OCI-LY1 (cell line): ENCODE measurements at regions not wholly inside any gene's neighbourhood (a gene's known extent, or its start where the extent isn't known, plus 50 kb on each side); places are given as distances from the start of the nearest gene placed in this dataset.

ENCODE experiments used
- H2AFZ ChIP-seq: fragments of 200-600 bp; sonication (generic), shearing (Covaris generic); 2 replicates; pipeline ENCODE4 v1.6.0; 2014; ENCODE audit warnings: antibody characterized with exemption, mild to moderate bottlenecking, low read length
- H3F3A ChIP-seq: fragments of 200-600 bp; sonication (generic), shearing (Covaris generic); 2 replicates; pipeline ENCODE4 v1.6.0; 2014; ENCODE audit warnings: mild to moderate bottlenecking, antibody characterized with exemption, low read length, moderate library complexity; ENCODE audit not compliant: insufficient read depth
- H3K27ac ChIP-seq: fragments of 200-600 bp; sonication (generic); 2 replicates; pipeline ENCODE4 v1.5.1; 2014; ENCODE audit warnings: low read length, mixed run types, mild to moderate bottlenecking, low read depth; ENCODE audit not compliant: poor library complexity, severe bottlenecking
- H3K27me3 ChIP-seq: fragments of 200-600 bp; sonication (generic); 2 replicates; pipeline ENCODE4 v1.6.0; 2014; ENCODE audit warnings: antibody characterized with exemption, mild to moderate bottlenecking, low read length, moderate library complexity; ENCODE audit not compliant: insufficient read depth
- H3K36me3 ChIP-seq: fragments of 200-600 bp; sonication (generic); 2 replicates; pipeline ENCODE4 v1.6.1; 2014; ENCODE audit warnings: mild to moderate bottlenecking, antibody characterized with exemption, low read length, moderate library complexity, mixed read lengths; ENCODE audit not compliant: insufficient read depth
- H3K4me1 ChIP-seq: fragments of 200-600 bp; sonication (generic); 2 replicates; pipeline ENCODE4 v1.5.1; 2014; ENCODE audit warnings: mild to moderate bottlenecking, low read length, moderate library complexity; ENCODE audit not compliant: insufficient read depth, severe bottlenecking
- H3K4me2 ChIP-seq: fragments of 200-600 bp; sonication (generic), shearing (Covaris generic); 2 replicates; pipeline ENCODE4 v1.6.1; 2014; ENCODE audit warnings: low read length
- H3K4me3 ChIP-seq: fragments of 200-600 bp; sonication (generic); 2 replicates; pipeline ENCODE4 v1.5.1; 2014; ENCODE audit warnings: low read length, low read depth, mild to moderate bottlenecking, mixed read lengths; ENCODE audit not compliant: poor library complexity, severe bottlenecking
- H3K79me2 ChIP-seq: fragments of 200-600 bp; shearing (Covaris generic); 2 replicates; pipeline ENCODE4 v1.6.1; 2016; ENCODE audit warnings: mixed run types, low read length, mixed read lengths; ENCODE audit not compliant: insufficient read depth
- H3K9ac ChIP-seq: fragments of 200-600 bp; sonication (generic), shearing (Covaris generic); 2 replicates; pipeline ENCODE4 v1.6.1; 2014; ENCODE audit warnings: mild to moderate bottlenecking, low read length, mixed read lengths
- H3K9me2 ChIP-seq: fragments of 200-600 bp; sonication (generic), shearing (Covaris generic); 2 replicates; pipeline ENCODE4 v1.6.1; 2014; ENCODE audit warnings: low read depth, mild to moderate bottlenecking, low read length, mixed read lengths
- H3K9me3 ChIP-seq: fragments of 200-600 bp; shearing (Covaris generic); 2 replicates; pipeline ENCODE4 v1.6.1; 2014; ENCODE audit warnings: low read length, mixed read lengths
- H4K20me1 ChIP-seq: fragments of 200-600 bp; sonication (generic), shearing (Covaris generic); 2 replicates; pipeline ENCODE4 v1.6.0; 2016; ENCODE audit warnings: mild to moderate bottlenecking, low read length; ENCODE audit not compliant: insufficient read depth
- EZH2 ChIP-seq: fragments of 200-600 bp; sonication (generic), shearing (Covaris generic); IDR thresholded peaks from 2 replicates; pipeline ENCODE4 v1.8.0; 2017; ENCODE audit warnings: borderline replicate concordance, mixed run types, mild to moderate bottlenecking, antibody characterized with exemption, low read length, moderate library complexity, mixed read lengths
- TF ChIP-seq, protein P1 (sequence below): fragments of 200-600 bp; sonication (generic), shearing (Covaris generic); IDR thresholded peaks from 2 replicates; pipeline ENCODE4 v1.5.1; 2017; ENCODE audit warnings: mild to moderate bottlenecking, antibody characterized with exemption, low read length, moderate library complexity, mixed read lengths

DNA sequence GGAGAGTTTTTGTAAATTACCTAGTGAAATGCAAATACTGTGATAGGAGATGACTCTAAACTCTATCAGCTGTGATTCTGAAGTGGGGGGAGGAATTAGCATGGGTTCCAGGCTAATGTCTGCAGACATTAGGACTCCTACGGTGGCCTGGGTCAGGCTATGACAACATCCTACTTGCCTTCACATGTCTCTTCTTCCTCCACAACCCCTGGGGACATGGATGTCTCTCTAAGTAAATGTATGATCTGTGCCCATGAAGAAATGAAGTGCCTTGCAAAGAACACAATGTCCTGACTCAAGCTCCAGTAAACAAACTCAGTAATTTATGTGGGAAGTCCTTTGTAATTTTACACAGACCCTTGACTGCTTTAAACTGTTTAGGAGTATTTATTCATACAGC is 165.8 kb upstream of the EEF1E1 start:
- Histone ChIP-seq H4K20me1 (no peaks in the 10 kb centered on the region), H3K4me1 (no peaks in the 10 kb centered on the region), H3K36me3 (no peaks in the 10 kb centered on the region), H3K27ac (no peak overlapping the region), H3K9me3 (no peaks in the 10 kb centered on the region), H3K79me2 (no peaks in the 10 kb centered on the region), H3K4me3 (no peak overlapping the region), H3K9ac (no peak overlapping the region), H3K9me2 (no peaks in the 10 kb centered on the region), H3K27me3 (no peaks in the 10 kb centered on the region), H2AFZ (no peak overlapping the region), H3K4me2 (no peak overlapping the region), H3F3A (no peaks in the 10 kb centered on the region)
- TF ChIP-seq, protein P1, sequence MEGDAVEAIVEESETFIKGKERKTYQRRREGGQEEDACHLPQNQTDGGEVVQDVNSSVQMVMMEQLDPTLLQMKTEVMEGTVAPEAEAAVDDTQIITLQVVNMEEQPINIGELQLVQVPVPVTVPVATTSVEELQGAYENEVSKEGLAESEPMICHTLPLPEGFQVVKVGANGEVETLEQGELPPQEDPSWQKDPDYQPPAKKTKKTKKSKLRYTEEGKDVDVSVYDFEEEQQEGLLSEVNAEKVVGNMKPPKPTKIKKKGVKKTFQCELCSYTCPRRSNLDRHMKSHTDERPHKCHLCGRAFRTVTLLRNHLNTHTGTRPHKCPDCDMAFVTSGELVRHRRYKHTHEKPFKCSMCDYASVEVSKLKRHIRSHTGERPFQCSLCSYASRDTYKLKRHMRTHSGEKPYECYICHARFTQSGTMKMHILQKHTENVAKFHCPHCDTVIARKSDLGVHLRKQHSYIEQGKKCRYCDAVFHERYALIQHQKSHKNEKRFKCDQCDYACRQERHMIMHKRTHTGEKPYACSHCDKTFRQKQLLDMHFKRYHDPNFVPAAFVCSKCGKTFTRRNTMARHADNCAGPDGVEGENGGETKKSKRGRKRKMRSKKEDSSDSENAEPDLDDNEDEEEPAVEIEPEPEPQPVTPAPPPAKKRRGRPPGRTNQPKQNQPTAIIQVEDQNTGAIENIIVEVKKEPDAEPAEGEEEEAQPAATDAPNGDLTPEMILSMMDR: no peak
- TF ChIP-seq EZH2: no peak

DNA sequence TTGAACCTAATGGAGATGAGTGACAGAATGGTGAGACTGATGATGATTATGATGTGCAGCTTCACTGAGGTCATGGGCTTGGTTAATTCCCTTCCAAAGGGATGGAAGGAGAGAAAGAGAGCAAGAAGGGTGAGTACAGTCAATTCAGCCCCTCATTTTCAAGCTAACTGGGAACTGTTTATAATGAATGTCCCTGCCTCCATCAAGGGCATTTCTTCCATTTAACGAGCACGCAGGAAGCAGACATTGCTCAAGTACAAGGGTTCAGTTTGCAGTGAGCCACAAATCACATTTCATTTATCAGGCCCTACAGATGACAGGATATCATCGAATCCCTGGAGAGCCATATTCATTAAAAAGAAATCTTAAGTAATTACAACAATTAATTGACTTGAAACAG is 158.3 kb upstream of the EEF1E1 start:
- Histone ChIP-seq H3K27ac (no peak overlapping the region), H3K9me3 (no peaks in the 10 kb centered on the region), H3K9me2 (no peaks in the 10 kb centered on the region), H3K9ac (no peak overlapping the region), H3F3A (no peaks in the 10 kb centered on the region), H4K20me1 (no peaks in the 10 kb centered on the region), H2AFZ (no peak overlapping the region), H3K36me3 (no peaks in the 10 kb centered on the region), H3K4me3 (no peak overlapping the region), H3K27me3 (no peaks in the 10 kb centered on the region), H3K79me2 (no peaks in the 10 kb centered on the region), H3K4me1 (no peaks in the 10 kb centered on the region), H3K4me2 (no peak overlapping the region)
- TF ChIP-seq EZH2: no peak
- TF ChIP-seq, protein P1: no peak

GRCh38 chr6:8246403-8246802 is 144.1 kb upstream of the EEF1E1 start:
- no peaks in the 10 kb centered on the region for H3K27me3 ChIP-seq
- TF ChIP-seq, protein P1: no peak
- no peak for TF ChIP-seq EZH2
- H2AFZ ChIP-seq: no peak overlapping the region
- no peaks in the 10 kb centered on the region for H3K9me2 ChIP-seq
- H4K20me1 ChIP-seq: no peaks in the 10 kb centered on the region
- H3K4me2 ChIP-seq: no peak overlapping the region
- H3K4me3 ChIP-seq: no peak overlapping the region
- no peak overlapping the region for H3K27ac ChIP-seq
- no peaks in the 10 kb centered on the region for H3K9me3 ChIP-seq
- no peaks in the 10 kb centered on the region for H3K79me2 ChIP-seq
- H3K4me1 ChIP-seq: no peaks in the 10 kb centered on the region
- no peaks in the 10 kb centered on the region for H3K36me3 ChIP-seq
- H3F3A ChIP-seq: no peaks in the 10 kb centered on the region
- no peak overlapping the region for H3K9ac ChIP-seq
